ENCODE measurements at regions not wholly inside any gene's neighbourhood (a gene's known extent, or its start where the extent isn't known, plus 50 kb on each side); places are given as distances from the start of the nearest gene placed in this dataset.

DNA sequence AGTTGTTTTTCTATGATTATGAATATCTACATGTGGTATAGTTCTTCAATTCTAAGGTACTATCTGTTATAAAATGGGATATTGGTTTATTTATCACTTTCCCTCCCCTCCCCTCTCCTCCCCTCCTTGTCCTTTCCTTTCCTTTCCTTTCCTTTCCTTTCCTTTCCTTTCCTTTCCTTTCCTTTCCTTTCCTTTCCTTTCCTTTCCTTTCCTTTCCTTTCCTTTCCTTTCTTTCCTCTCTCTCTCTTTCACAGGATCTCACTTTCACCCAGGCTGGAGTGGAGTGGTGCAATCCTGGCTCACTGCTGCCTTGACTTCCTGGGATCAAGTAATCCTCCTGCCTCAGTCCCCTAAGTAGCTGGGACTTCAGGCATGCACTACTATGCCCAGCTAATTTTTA, 466.8 kb downstream of the DMAC1 start:
- TF ChIP-seq, protein P1, sequence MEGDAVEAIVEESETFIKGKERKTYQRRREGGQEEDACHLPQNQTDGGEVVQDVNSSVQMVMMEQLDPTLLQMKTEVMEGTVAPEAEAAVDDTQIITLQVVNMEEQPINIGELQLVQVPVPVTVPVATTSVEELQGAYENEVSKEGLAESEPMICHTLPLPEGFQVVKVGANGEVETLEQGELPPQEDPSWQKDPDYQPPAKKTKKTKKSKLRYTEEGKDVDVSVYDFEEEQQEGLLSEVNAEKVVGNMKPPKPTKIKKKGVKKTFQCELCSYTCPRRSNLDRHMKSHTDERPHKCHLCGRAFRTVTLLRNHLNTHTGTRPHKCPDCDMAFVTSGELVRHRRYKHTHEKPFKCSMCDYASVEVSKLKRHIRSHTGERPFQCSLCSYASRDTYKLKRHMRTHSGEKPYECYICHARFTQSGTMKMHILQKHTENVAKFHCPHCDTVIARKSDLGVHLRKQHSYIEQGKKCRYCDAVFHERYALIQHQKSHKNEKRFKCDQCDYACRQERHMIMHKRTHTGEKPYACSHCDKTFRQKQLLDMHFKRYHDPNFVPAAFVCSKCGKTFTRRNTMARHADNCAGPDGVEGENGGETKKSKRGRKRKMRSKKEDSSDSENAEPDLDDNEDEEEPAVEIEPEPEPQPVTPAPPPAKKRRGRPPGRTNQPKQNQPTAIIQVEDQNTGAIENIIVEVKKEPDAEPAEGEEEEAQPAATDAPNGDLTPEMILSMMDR (IDR thresholded peaks at IDR 0.05): no peak
- TF ChIP-seq POLR2A (IDR thresholded peaks at IDR 0.05): no peak
- TF ChIP-seq POLR2AphosphoS5 (IDR thresholded peaks at IDR 0.05): no peak
